H7 (cell line): ENCODE measurements at regions not wholly inside any gene's neighbourhood (a gene's known extent, or its start where the extent isn't known, plus 50 kb on each side); places are given as distances from the start of the nearest gene placed in this dataset.
"Not testable (repeated sequence)": the region's sequence is repeated elsewhere in the genome, so short reads cannot be mapped to it uniquely, and the experiment has no call there.

Source experiments
- DNase-seq: peaks from one replicate; pipeline ENCODE4 v3.0.0; 2012
- H3K27me3 ChIP-seq: 2 replicates; pipeline ENCODE4 v1.6.0; 2011; ENCODE audit warnings: mild to moderate bottlenecking, low read length; ENCODE audit not compliant: control insufficient read depth, insufficient read depth
- H3K36me3 ChIP-seq: replicated peaks from 2 replicates; pipeline ENCODE4 v1.5.1; 2011; ENCODE audit warnings: low read length; ENCODE audit not compliant: control insufficient read depth, insufficient read depth
- H3K4me3 ChIP-seq: 2 replicates; pipeline ENCODE4 v1.5.1; 2011; ENCODE audit warnings: low read depth, mild to moderate bottlenecking, control low read depth, low read length, moderate library complexity; ENCODE audit not compliant: insufficient read depth

GRCh38 chr14:104263675-104264358 lies 125.4 kb downstream of the KIF26A start:
- H3K27me3 ChIP-seq, result no peaks in the 10 kb centered on the region

GRCh38 chr14:104264495-104265265 lies 126.3 kb downstream of the KIF26A start:
- Histone ChIP-seq H3K4me3 (no peak overlapping the region), H3K36me3 (no peaks in the 10 kb centered on the region), H3K27me3 (no peaks in the 10 kb centered on the region)
- peak; percentile 54 for DNase-seq

More at GRCh38 chr14:104263675-104264358, 125.4 kb downstream of the KIF26A start:
- Histone ChIP-seq H3K36me3 (no peaks in the 10 kb centered on the region), H3K4me3 (no peak overlapping the region)
- DNase-seq, result peak; percentile 30

GRCh38 chr14:104265918-104266630 lies 127.7 kb downstream of the KIF26A start:
- DNase-seq, result peak; percentile 45
- Histone ChIP-seq H3K27me3 (no peaks in the 10 kb centered on the region), H3K4me3 (no peak overlapping the region), H3K36me3 (no peaks in the 10 kb centered on the region)

GRCh38 chr14:104266631-104267575 lies 128.5 kb downstream of the KIF26A start:
- DNase-seq, result peak; percentile 43
- no peak overlapping the region for H3K4me3 ChIP-seq

GRCh38 chr14:104267895-104268294 lies 129.5 kb downstream of the KIF26A start:
- no peak overlapping the region for H3K4me3 ChIP-seq
- H3K27me3 ChIP-seq, result no peaks in the 10 kb centered on the region
- peak; percentile 69 for DNase-seq
- H3K36me3 ChIP-seq, result no peaks in the 10 kb centered on the region

More at GRCh38 chr14:104266631-104267575, 128.5 kb downstream of the KIF26A start:
- Histone ChIP-seq H3K36me3 (no peaks in the 10 kb centered on the region), H3K27me3 (no peaks in the 10 kb centered on the region)

GRCh38 chr14:104268295-104268694 lies 129.9 kb downstream of the KIF26A start:
- Histone ChIP-seq H3K4me3 (no peak overlapping the region), H3K36me3 (no peaks in the 10 kb centered on the region), H3K27me3 (no peaks in the 10 kb centered on the region)
- DNase-seq, result peak; percentile 11

- Histone ChIP-seq H3K4me3 (no peak overlapping the region), H3K36me3 (no peaks in the 10 kb centered on the region), H3K27me3 (no peaks in the 10 kb centered on the region)
- peak; percentile 26 for DNase-seq
These were observed 130.5 kb downstream of the KIF26A start for GRCh38 chr14:104268725-104269436.

- peak; percentile 37 for DNase-seq
- not testable (repeated sequence) for H3K4me3 ChIP-seq, H3K27me3 ChIP-seq
These were observed 131.3 kb downstream of the KIF26A start for GRCh38 chr14:104269511-104270241.

GRCh38 chr14:104271391-104271790 lies 133.0 kb downstream of the KIF26A start:
- DNase-seq, result no peak
- H3K36me3 ChIP-seq, result no peaks in the 10 kb centered on the region

More at GRCh38 chr14:104269511-104270241, 131.3 kb downstream of the KIF26A start:
- not testable (repeated sequence) for H3K36me3 ChIP-seq

GRCh38 chr14:104274806-104275205 lies 136.4 kb downstream of the KIF26A start:
- no peak for DNase-seq
- no peaks in the 10 kb centered on the region for H3K36me3 ChIP-seq

More at GRCh38 chr14:104271391-104271790, 133.0 kb downstream of the KIF26A start:
- H3K27me3 ChIP-seq, result no peaks in the 10 kb centered on the region
- no peak overlapping the region for H3K4me3 ChIP-seq

GRCh38 chr14:104277416-104278213 lies 139.2 kb downstream of the KIF26A start:
- H3K27me3 ChIP-seq, result no peaks in the 10 kb centered on the region
- peak; percentile 43 for DNase-seq
- H3K4me3 ChIP-seq, result no peak overlapping the region
- no peaks in the 10 kb centered on the region for H3K36me3 ChIP-seq

More at GRCh38 chr14:104274806-104275205, 136.4 kb downstream of the KIF26A start:
- Histone ChIP-seq H3K4me3 (no peak overlapping the region), H3K27me3 (no peaks in the 10 kb centered on the region)

GRCh38 chr14:104278214-104278534 lies 139.8 kb downstream of the KIF26A start:
- no peaks in the 10 kb centered on the region for H3K27me3 ChIP-seq
- DNase-seq, result peak; percentile 28
- H3K4me3 ChIP-seq, result no peak overlapping the region
- no peaks in the 10 kb centered on the region for H3K36me3 ChIP-seq
